HEK293 (cell line): ENCODE measurements at regions not wholly inside any gene's neighbourhood (a gene's known extent, or its start where the extent isn't known, plus 50 kb on each side); places are given as distances from the start of the nearest gene placed in this dataset.

Experiments used
- CTCF ChIA-PET: fragments of 350-600 bp; formaldehyde crosslinking; extraction: SDS; loops from one replicate; lab custom pipeline; 2021; ENCODE audit warnings: antibody characterized with exemption; lab: Yijun Ruan, JAX
- POLR2A ChIA-PET: fragments of 300-600 bp; formaldehyde crosslinking; extraction: SDS; loops from one replicate; lab custom pipeline; 2020; ENCODE audit warnings: antibody characterized with exemption, inconsistent platforms; lab: Yijun Ruan, JAX
- H3K27ac ChIP-seq: fragments of 200-500 bp; sonication (Bioruptor generic); 2 replicates; pipeline ENCODE4 v1.5.1; 2014; ENCODE audit warnings: low read depth, low read length, control low read depth, inconsistent platforms; ENCODE audit errors: extremely low read depth
- H3K36me3 ChIP-seq, 2 experiments: fragments of 200-500 bp in 1 of 2; sonication (Bioruptor generic) in 1 of 2; 1 replicate in 1 of 2; 2 replicates in 1 of 2; pipeline ENCODE4 v1.5.1; 2014 to 2017; ENCODE audit warnings: inconsistent platforms in 2 of 2, low read length in 2 of 2; ENCODE audit not compliant: control insufficient read depth in 2 of 2, insufficient read depth in 1 of 2
- H3K4me1 ChIP-seq: fragments of 200-500 bp; sonication (Bioruptor generic); 2 replicates; pipeline ENCODE4 v1.5.1; 2014; ENCODE audit warnings: mild to moderate bottlenecking, low read length, inconsistent platforms; ENCODE audit not compliant: control insufficient read depth, insufficient read depth
- H3K4me3 ChIP-seq: 2 replicates; pipeline ENCODE4 v1.5.1; 2011; ENCODE audit warnings: low read depth, mild to moderate bottlenecking, control low read depth, low read length, moderate library complexity
- H3K9me3 ChIP-seq: fragments of 200-500 bp; sonication (Bioruptor generic); 2 replicates; pipeline ENCODE4 v1.5.1; 2014; ENCODE audit warnings: low read depth, low read length, inconsistent platforms; ENCODE audit not compliant: control insufficient read depth, insufficient read depth
- ELK4 ChIP-seq: IDR thresholded peaks from 2 replicates; pipeline ENCODE4 v1.6.1; 2011; ENCODE audit warnings: mild to moderate bottlenecking, low read depth, low read length, borderline replicate concordance
- HIC1 ChIP-seq: fragments of 450-650 bp; formaldehyde crosslinking; IDR thresholded peaks from 2 replicates; pipeline ENCODE4 v1.5.1; 2016; ENCODE audit warnings: missing biosample characterization, missing genetic modification characterization
- INSM2 ChIP-seq: fragments of 450-650 bp; formaldehyde crosslinking; IDR thresholded peaks from 2 replicates; pipeline ENCODE4 v1.5.1; 2016; ENCODE audit warnings: missing biosample characterization, missing genetic modification characterization
- KLF17 ChIP-seq: fragments of 450-650 bp; formaldehyde crosslinking; IDR thresholded peaks from 2 replicates; pipeline ENCODE4 v1.5.1; 2016; ENCODE audit warnings: missing biosample characterization, missing genetic modification characterization
- MZF1 ChIP-seq: fragments of 450-650 bp; formaldehyde crosslinking; IDR thresholded peaks from 2 replicates; pipeline ENCODE4 v1.5.1; 2017; ENCODE audit warnings: missing biosample characterization, missing genetic modification characterization, borderline replicate concordance
- ZNF114 ChIP-seq: fragments of 450-650 bp; formaldehyde crosslinking; IDR thresholded peaks from 2 replicates; pipeline ENCODE4 v1.5.0; 2017; ENCODE audit warnings: missing biosample characterization, missing genetic modification characterization
- ZNF148 ChIP-seq: fragments of 450-650 bp; formaldehyde crosslinking; IDR thresholded peaks from 2 replicates; pipeline ENCODE4 v1.5.0; 2017; ENCODE audit warnings: missing biosample characterization, missing genetic modification characterization, borderline replicate concordance
- ZNF302 ChIP-seq: fragments of 450-650 bp; formaldehyde crosslinking; IDR thresholded peaks from 2 replicates; pipeline ENCODE4 v1.5.1; 2016; ENCODE audit warnings: missing biosample characterization, missing genetic modification characterization, low read depth
- ZNF423 ChIP-seq: fragments of 450-650 bp; formaldehyde crosslinking; IDR thresholded peaks from 2 replicates; pipeline ENCODE4 v1.5.1; 2016; ENCODE audit warnings: missing biosample characterization, missing genetic modification characterization
- ZNF544 ChIP-seq: fragments of 450-650 bp; formaldehyde crosslinking; IDR thresholded peaks from 2 replicates; pipeline ENCODE4 v1.5.0; 2017; ENCODE audit warnings: missing biosample characterization, missing genetic modification characterization
- ZNF558 ChIP-seq: fragments of 450-650 bp; formaldehyde crosslinking; IDR thresholded peaks from 2 replicates; pipeline ENCODE4 v1.5.1; 2016; ENCODE audit warnings: missing biosample characterization, missing genetic modification characterization
- ZNF610 ChIP-seq: fragments of 450-650 bp; formaldehyde crosslinking; IDR thresholded peaks from 2 replicates; pipeline ENCODE4 v1.5.1; 2016; ENCODE audit warnings: missing biosample characterization, missing genetic modification characterization, borderline replicate concordance
- ZNF621 ChIP-seq: fragments of 450-650 bp; formaldehyde crosslinking; IDR thresholded peaks from 2 replicates; pipeline ENCODE4 v1.5.1; 2017; ENCODE audit warnings: missing biosample characterization, missing genetic modification characterization
- ZNF623 ChIP-seq: fragments of 450-650 bp; formaldehyde crosslinking; IDR thresholded peaks from 2 replicates; pipeline ENCODE4 v1.5.1; 2016; ENCODE audit warnings: missing biosample characterization, missing genetic modification characterization
- ZNF626 ChIP-seq: fragments of 450-650 bp; sonication (Bioruptor Pico); formaldehyde crosslinking; IDR thresholded peaks from 2 replicates; pipeline ENCODE4 v1.5.1; 2018; ENCODE audit warnings: missing biosample characterization, missing genetic modification characterization, inconsistent platforms
- ZNF701 ChIP-seq: fragments of 450-650 bp; formaldehyde crosslinking; IDR thresholded peaks from 2 replicates; pipeline ENCODE4 v1.5.1; 2016; ENCODE audit warnings: missing biosample characterization, missing genetic modification characterization
- ZNF76 ChIP-seq: fragments of 450-650 bp; formaldehyde crosslinking; IDR thresholded peaks from 2 replicates; pipeline ENCODE4; 2016; ENCODE audit warnings: low read depth, missing biosample characterization, missing genetic modification characterization, borderline replicate concordance
- ZNF768 ChIP-seq: fragments of 450-650 bp; formaldehyde crosslinking; IDR thresholded peaks from 2 replicates; pipeline ENCODE4 v1.5.1; 2018; ENCODE audit warnings: missing biosample characterization, mild to moderate bottlenecking, missing genetic modification characterization
- ZNF776 ChIP-seq: fragments of 450-650 bp; formaldehyde crosslinking; IDR thresholded peaks from 2 replicates; pipeline ENCODE4 v1.5.0; 2017; ENCODE audit warnings: missing biosample characterization, missing genetic modification characterization, borderline replicate concordance
- ZSCAN23 ChIP-seq: fragments of 450-650 bp; formaldehyde crosslinking; IDR thresholded peaks from 2 replicates; pipeline ENCODE4 v1.5.1; 2016; ENCODE audit warnings: missing biosample characterization, missing genetic modification characterization
- ZSCAN4 ChIP-seq: fragments of 450-650 bp; formaldehyde crosslinking; IDR thresholded peaks from 2 replicates; pipeline ENCODE4 v1.5.1; 2017; ENCODE audit warnings: missing biosample characterization, missing genetic modification characterization

GRCh38 chr21:41008974-41009373 is 159.0 kb upstream of the BACE2 start (continued):
- TF ChIP-seq INSM2 (no peak), ZNF776 (tag by site-specific recombination) (no peak), ZNF621 (no peak), ZNF423 (tag by site-specific recombination) (no peak), ZNF76 (tag by site-specific recombination) (no peak), KLF17 (no peak), ZNF768 (tag by site-specific recombination) (no peak), ZNF302 (tag by site-specific recombination) (no peak), ZSCAN4 (tag by site-specific recombination) (no peak), ZSCAN23 (tag by site-specific recombination) (no peak)

- ChIA-PET POLR2A (no interaction called here), CTCF (interaction anchor here (0.5 to 1.2 kb wide), 4 partner anchors 9 to 549 kb away, joined by 4 to 6 read pairs (median 5); no protein-coding TSS in a partner anchor)
- H3K4me1 ChIP-seq: no peaks in the 10 kb centered on the region
- no peaks in the 10 kb centered on the region for H3K9me3 ChIP-seq
- no peak for TF ChIP-seq ZNF623 (tag by site-specific recombination)
- no peak for TF ChIP-seq ZNF558 (tag by site-specific recombination)
- no peak for TF ChIP-seq ZNF148 (tag by site-specific recombination)
- TF ChIP-seq ZNF626 (tag by site-specific recombination): no peak
- TF ChIP-seq ZNF701 (tag by site-specific recombination): no peak
- TF ChIP-seq ELK4: no peak
- TF ChIP-seq HIC1: no peak
- no peak for TF ChIP-seq MZF1 (tag by site-specific recombination)
- TF ChIP-seq ZNF544 (tag by site-specific recombination): no peak
- TF ChIP-seq ZNF610 (tag by site-specific recombination): no peak
- TF ChIP-seq ZNF114 (tag by site-specific recombination): no peak
- H3K4me3 ChIP-seq: no peak overlapping the region
- H3K36me3 ChIP-seq: no peaks in the 10 kb centered on the region
- no peak overlapping the region for H3K27ac ChIP-seq
Observed at GRCh38 chr21:41009398-41010100, 158.4 kb upstream of the BACE2 start.
